Glomerular visceral epithelial cell (primary cell): ENCODE measurements at regions not wholly inside any gene's neighbourhood (a gene's known extent, or its start where the extent isn't known, plus 50 kb on each side); places are given as distances from the start of the nearest gene placed in this dataset.
"Not testable (repeated sequence)": the region's sequence is repeated elsewhere in the genome, so short reads cannot be mapped to it uniquely, and the experiment has no call there.

Experiments
- DNase-seq: peaks from one replicate; pipeline ENCODE4 v3.0.0-alpha.2; 2016; ENCODE audit errors: extremely low spot score

GRCh38 chr17:63291258-63291657 lies 154.8 kb downstream of the CYB561 start:
- DNase-seq = no peak

- no peak for DNase-seq
These were observed 153.7 kb downstream of the CYB561 start for GRCh38 chr17:63292421-63292820.

GRCh38 chr17:63293323-63294075 lies 152.6 kb downstream of the CYB561 start:
- no peak for DNase-seq

- DNase-seq = no peak
These were observed 151.3 kb downstream of the CYB561 start for GRCh38 chr17:63294776-63295175.

GRCh38 chr17:63295288-63295687 lies 150.8 kb downstream of the CYB561 start:
- DNase-seq = no peak

- DNase-seq = no peak
These were observed 150.1 kb downstream of the CYB561 start for GRCh38 chr17:63295839-63296590.

GRCh38 chr17:63298916-63299315 lies 147.2 kb downstream of the CYB561 start:
- not testable (repeated sequence) for DNase-seq

GRCh38 chr17:63304704-63305261 lies 141.3 kb downstream of the CYB561 start:
- no peak for DNase-seq

GRCh38 chr17:63305857-63306256 lies 140.2 kb downstream of the CYB561 start:
- no peak for DNase-seq

GRCh38 chr17:63306855-63307254 lies 139.3 kb downstream of the CYB561 start:
- no peak for DNase-seq

- DNase-seq = no peak
These were observed 137.8 kb downstream of the CYB561 start for GRCh38 chr17:63308272-63308671.

GRCh38 chr17:63309021-63309420 lies 137.1 kb downstream of the CYB561 start:
- DNase-seq = no peak

- no peak for DNase-seq
These were observed 134.6 kb downstream of the CYB561 start for GRCh38 chr17:63311416-63311937.

- peak; percentile 32 for DNase-seq
These were observed 131.3 kb downstream of the CYB561 start for GRCh38 chr17:63314761-63315160.

- DNase-seq = no peak
These were observed 130.0 kb downstream of the CYB561 start for GRCh38 chr17:63316100-63316499.

GRCh38 chr17:63317166-63317840 lies 128.8 kb downstream of the CYB561 start:
- DNase-seq = no peak

GRCh38 chr17:63325808-63326207 lies 120.3 kb downstream of the CYB561 start:
- DNase-seq = no peak

- DNase-seq = no peak
These were observed 116.2 kb downstream of the CYB561 start for GRCh38 chr17:63329876-63330275.

GRCh38 chr17:63331301-63332061 lies 114.6 kb downstream of the CYB561 start:
- DNase-seq = no peak

GRCh38 chr17:63332286-63332685 lies 113.8 kb downstream of the CYB561 start:
- no peak for DNase-seq

- DNase-seq = no peak
These were observed 112.2 kb downstream of the CYB561 start for GRCh38 chr17:63333869-63334268.
